Bronchial epithelial cell (primary cell): ENCODE measurements at regions not wholly inside any gene's neighbourhood (a gene's known extent, or its start where the extent isn't known, plus 50 kb on each side); places are given as distances from the start of the nearest gene placed in this dataset.

Experiments
- DNase-seq: peaks from one replicate; pipeline ENCODE4 v3.0.0-alpha.2; 2010; ENCODE audit warnings: low read depth
- FAIRE-seq: peaks from 2 replicates; lab custom pipeline; 2011; peaks lifted over from hg19 to GRCh38; lab: Jason Lieb, UNC
- H3K27me3 ChIP-seq: 2 replicates; pipeline ENCODE4 v1.5.1; 2011; ENCODE audit warnings: low read length; ENCODE audit not compliant: control insufficient read depth, insufficient read depth
- H3K36me3 ChIP-seq: 2 replicates; pipeline ENCODE4 v1.5.1; 2011; ENCODE audit warnings: low read length; ENCODE audit not compliant: control insufficient read depth, insufficient read depth
- H3K4me3 ChIP-seq: 2 replicates; pipeline ENCODE4 v1.5.1; 2011; ENCODE audit warnings: mild to moderate bottlenecking, low read depth, low read length, control low read depth
- TF ChIP-seq, protein P1 (sequence below): IDR thresholded peaks from 2 replicates; pipeline ENCODE4 v1.5.1; 2011; ENCODE audit warnings: mild to moderate bottlenecking, moderate library complexity, low read length, control low read depth, inconsistent platforms; ENCODE audit not compliant: insufficient read depth, severe bottlenecking

GRCh38 chr5:67577424-67577823, 380.8 kb upstream of the CD180 start:
- H3K4me3 ChIP-seq = no peak overlapping the region
- TF ChIP-seq, protein P1, sequence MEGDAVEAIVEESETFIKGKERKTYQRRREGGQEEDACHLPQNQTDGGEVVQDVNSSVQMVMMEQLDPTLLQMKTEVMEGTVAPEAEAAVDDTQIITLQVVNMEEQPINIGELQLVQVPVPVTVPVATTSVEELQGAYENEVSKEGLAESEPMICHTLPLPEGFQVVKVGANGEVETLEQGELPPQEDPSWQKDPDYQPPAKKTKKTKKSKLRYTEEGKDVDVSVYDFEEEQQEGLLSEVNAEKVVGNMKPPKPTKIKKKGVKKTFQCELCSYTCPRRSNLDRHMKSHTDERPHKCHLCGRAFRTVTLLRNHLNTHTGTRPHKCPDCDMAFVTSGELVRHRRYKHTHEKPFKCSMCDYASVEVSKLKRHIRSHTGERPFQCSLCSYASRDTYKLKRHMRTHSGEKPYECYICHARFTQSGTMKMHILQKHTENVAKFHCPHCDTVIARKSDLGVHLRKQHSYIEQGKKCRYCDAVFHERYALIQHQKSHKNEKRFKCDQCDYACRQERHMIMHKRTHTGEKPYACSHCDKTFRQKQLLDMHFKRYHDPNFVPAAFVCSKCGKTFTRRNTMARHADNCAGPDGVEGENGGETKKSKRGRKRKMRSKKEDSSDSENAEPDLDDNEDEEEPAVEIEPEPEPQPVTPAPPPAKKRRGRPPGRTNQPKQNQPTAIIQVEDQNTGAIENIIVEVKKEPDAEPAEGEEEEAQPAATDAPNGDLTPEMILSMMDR = no peak
- H3K36me3 ChIP-seq = no peaks in the 10 kb centered on the region
- DNase-seq (peak; percentile 84), FAIRE-seq (no peak)
- H3K27me3 ChIP-seq = no peaks in the 10 kb centered on the region

DNA sequence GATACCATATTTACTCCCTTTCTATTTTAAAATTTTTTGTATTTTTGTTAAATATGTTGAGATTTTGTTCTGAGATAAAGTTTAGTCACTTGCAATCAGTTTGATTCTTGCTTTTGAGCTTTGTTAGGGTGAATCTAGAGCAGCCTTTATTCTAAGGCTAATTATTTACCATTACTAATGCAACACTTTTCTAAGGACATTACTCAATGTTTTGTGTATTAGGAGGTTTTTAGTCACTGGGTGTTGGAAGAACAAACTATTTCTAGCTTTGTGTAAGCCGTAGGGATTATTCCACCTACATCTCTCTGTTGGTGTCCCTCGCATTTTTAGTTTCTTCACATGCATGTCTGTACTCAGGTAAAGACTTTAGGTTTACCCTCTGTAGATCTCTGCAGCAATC, 379.5 kb upstream of the CD180 start:
- FAIRE-seq (no peak), DNase-seq (peak; percentile 29)
- Histone ChIP-seq H3K36me3 (no peaks in the 10 kb centered on the region), H3K4me3 (no peak overlapping the region), H3K27me3 (no peaks in the 10 kb centered on the region)
- TF ChIP-seq, protein P1 = no peak

- no peak for FAIRE-seq
- H3K4me3 ChIP-seq = no peak overlapping the region
- no peak for DNase-seq
- H3K36me3 ChIP-seq = no peaks in the 10 kb centered on the region
- TF ChIP-seq, protein P1 = no peak
- H3K27me3 ChIP-seq = no peaks in the 10 kb centered on the region
These were observed 378.5 kb upstream of the CD180 start for GRCh38 chr5:67575087-67575486.

DNA sequence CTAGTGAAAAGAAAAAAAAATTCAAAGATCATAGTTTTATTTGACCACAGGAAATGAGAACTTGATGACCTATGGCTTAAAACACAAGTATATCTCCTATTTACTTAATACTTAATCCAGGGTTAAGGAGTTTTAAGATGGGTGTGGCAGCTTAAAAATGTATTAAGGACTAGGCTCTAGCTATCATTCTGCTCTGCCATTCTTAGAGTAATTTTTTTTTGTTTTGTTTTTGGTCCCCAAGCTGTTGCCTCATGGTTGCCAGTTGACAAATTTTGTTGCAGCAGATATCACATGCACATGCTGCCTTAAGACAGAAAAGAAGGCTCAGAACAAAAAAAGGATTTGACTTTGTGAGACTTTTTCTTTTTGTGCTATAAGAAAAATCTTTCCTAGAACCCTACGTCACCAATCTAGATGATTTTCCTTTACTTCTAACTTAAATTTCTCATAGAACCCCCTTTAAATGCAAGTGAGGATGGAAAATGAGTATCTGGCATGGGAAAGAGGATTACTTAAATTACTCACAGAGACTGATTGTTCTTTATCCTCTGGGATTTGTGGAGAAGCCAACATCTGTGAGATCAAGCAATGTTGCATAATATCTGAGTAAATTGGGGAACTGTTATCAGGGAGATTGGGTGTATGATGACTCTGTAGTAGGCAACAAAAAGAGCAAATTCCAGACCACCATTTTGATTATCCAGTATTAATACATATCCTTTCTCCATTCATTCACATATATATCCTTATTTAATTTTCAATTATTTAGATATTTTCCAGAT, 364.7 kb upstream of the CD180 start:
- FAIRE-seq (no peak), DNase-seq (no peak)
- Histone ChIP-seq H3K36me3 (no peaks in the 10 kb centered on the region), H3K4me3 (no peak overlapping the region), H3K27me3 (no peaks in the 10 kb centered on the region)
- TF ChIP-seq, protein P1 = no peak

DNA sequence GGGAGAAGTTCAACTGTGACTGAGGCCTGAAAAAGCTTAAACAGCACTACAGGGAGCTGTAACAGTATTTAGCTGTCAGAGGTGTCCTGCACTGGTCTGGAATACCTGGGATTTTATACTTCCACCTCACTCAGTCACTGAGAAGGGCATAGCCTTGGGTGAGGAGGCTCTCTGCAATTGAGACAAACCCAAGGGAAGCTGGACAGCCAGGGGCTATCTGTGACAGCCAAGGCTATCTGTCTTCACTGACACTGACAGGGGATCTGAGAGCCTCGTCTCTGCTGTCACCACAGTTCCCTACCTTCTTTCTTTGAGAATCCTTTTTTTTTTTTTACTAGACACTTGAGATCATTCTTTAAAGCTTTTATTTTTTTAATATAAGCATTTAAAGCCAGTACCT, 356.2 kb upstream of the CD180 start:
- H3K27me3 ChIP-seq = no peaks in the 10 kb centered on the region
- no peak for FAIRE-seq
- DNase-seq = no peak

More for the DNA sequence above, 356.2 kb upstream of the CD180 start:
- no peaks in the 10 kb centered on the region for H3K36me3 ChIP-seq
- TF ChIP-seq, protein P1 = no peak
- no peak overlapping the region for H3K4me3 ChIP-seq
